ENCODE measurements at regions not wholly inside any gene's neighbourhood (a gene's known extent, or its start where the extent isn't known, plus 50 kb on each side); places are given as distances from the start of the nearest gene placed in this dataset.
"Not testable (repeated sequence)": the region's sequence is repeated elsewhere in the genome, so short reads cannot be mapped to it uniquely, and the experiment has no call there.

- DNase-seq (ENCODE audit: low read depth) = peak; percentile 36
Measured at GRCh38 chr7:131131746-131132431, 195.8 kb upstream of the MKLN1 start.

DNA sequence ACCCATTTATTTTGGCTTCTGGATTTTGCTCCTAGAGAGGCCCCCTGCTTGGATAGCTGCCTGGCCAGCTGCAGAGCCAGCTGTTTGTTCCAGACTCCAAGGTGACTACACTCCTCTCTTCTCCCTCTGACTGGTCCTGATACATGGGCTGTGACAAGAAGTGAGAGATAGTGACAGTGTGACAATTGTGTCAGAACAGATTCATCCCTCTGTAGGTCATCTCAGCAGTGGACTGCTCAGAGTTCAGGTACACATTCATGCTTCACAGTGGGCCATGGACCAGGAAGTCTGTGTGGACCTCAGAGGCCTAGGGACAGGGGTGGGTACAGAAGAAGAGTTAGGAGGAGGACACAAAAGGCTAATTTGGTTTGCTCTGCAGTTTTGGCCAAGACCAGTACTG is 188.2 kb upstream of the MKLN1 start:
- no peak for DNase-seq (ENCODE audit: low read depth)

DNA sequence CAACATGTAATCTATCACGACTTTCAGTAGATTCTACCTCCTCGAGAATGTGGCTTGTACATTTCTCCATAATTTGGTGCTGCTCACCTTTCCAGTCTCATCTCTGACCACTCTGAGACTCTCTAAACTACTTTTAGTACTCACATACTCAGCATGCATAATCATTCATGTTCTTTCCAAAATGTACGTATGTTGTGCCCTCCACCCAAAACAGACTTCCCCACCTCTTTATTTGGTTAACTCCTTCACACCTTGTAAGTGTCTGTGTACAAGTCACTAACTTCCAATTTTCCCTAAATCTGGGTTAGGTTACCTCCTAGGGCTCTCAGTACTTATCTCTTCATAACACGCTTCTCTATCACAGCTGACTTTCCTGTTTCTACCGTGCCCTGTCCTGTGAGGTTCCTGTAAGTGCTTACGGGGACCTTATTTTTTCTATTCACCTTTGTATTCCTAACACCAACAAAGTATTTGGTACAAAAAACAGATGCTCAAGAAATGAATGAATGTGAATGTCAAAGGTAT is 186.2 kb upstream of the MKLN1 start:
- no peak for DNase-seq (ENCODE audit: low read depth)

DNA sequence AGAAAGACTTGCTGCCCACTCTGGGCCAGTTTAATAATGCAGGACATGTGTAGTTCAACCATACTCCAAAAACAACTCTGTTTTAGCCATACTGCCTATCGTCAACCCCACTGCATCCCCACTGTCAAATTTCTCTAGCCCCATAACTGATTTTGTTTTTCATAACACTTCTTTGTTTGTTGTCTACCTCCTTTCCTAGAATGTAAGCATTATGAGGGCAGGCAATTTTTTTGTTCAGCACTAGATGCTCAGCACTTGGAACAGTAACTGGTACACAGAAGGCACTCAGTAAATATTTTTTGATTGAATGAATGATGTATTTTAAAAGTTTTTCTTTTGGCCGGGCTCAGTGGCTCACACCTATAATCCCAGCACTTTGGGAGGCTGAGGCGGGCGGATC is 183.8 kb upstream of the MKLN1 start:
- no peak for DNase-seq (ENCODE audit: low read depth)

- no peak for DNase-seq (ENCODE audit: low read depth)
Measured at GRCh38 chr7:131145026-131145425, 182.7 kb upstream of the MKLN1 start.

DNA sequence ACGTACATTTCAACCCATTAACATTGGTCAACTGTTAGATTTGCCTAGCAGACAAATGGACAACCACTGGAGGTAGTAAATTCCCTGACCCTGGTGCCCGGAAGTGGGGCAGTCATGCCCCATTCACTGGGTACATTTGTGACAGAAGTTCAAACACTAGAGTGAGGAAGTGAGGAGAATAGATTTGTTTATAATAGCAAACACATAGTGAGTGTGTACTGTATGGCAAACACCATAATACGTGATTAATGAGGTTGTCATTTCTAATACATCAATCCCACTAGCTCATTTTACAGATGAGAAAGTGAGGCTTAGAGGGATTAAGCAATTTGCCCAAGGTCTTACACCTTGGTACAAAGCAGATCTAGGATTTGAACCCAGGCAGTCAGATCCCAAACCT is 181.9 kb upstream of the MKLN1 start:
- no peak for DNase-seq (ENCODE audit: low read depth)

GRCh38 chr7:131147604-131148003 is 180.1 kb upstream of the MKLN1 start:
- DNase-seq (ENCODE audit: low read depth) = no peak

GRCh38 chr7:131148258-131148657 is 179.4 kb upstream of the MKLN1 start:
- no peak for DNase-seq (ENCODE audit: low read depth)

DNA sequence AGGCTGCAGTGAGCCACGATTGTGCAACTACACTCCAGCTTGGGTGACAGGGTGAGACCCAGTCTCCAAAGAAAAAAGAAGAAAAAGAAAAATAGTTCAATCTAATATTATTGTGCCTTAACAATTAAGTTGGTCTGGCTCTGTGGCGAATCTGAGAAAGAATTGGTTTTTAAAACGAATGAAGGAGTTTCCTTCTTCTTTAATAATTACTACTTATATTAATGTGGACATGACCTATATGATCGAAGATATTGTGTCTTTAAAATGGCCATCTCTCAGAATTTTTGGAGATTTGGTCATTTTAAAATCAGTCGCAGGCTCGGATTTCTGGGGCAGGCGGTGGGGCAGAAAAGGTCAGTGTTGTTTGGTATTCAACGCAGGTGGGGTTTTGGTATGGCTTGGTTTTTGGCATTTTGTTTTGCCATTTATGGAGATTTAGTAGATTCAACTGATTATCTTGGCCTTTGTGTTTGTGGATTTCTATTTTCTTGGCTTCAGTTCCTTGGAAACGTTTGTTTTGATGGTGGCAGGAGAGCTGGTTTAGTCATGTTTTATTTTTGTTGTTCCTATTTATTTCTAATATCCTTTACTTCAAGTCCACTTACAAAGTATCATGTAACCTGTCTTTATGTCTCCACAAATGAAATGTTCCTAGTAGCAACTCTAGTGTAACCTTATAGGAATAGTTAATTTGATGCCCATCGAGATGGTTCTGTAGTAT is 178.8 kb upstream of the MKLN1 start:
- DNase-seq (ENCODE audit: low read depth) = no peak

DNA sequence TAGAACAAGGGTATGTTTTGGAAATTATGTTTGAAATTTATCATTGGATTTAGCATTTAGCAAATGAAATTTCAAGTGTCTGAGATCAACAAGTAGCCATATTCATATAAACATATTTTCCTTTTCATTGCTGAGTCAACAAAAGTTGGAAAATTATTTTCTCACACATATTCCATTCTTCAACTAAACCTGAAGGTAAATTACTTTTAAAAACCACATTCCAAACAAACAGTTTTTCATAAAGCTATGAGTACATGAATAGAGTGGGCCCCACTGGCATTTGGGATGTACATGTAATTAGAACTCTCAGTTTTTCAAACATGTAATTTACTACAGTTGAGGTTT is 178.3 kb upstream of the MKLN1 start:
- DNase-seq (ENCODE audit: low read depth) = no peak

DNA sequence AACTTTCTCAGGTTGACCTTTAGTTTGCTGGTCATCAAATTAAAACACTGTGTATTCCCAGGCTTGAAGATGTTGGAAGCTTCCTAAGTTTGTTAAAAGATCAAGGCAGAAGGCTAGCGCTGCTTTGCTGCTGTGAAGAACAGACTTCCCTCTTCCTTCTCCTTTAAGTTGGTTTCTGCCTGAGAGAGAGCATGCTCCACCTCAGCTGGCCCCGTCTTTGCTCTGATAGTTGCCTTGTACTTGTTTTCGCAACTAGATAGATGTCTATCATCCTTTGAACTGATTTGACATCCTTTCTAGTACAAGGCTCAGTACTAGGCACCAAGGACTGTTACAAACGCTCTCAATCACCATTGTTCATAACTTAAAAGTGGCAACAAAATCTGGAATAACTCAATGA is 177.8 kb upstream of the MKLN1 start:
- DNase-seq (ENCODE audit: low read depth) = no peak

- no peak for DNase-seq (ENCODE audit: low read depth)
Measured at GRCh38 chr7:131151034-131151433, 176.6 kb upstream of the MKLN1 start.

DNA sequence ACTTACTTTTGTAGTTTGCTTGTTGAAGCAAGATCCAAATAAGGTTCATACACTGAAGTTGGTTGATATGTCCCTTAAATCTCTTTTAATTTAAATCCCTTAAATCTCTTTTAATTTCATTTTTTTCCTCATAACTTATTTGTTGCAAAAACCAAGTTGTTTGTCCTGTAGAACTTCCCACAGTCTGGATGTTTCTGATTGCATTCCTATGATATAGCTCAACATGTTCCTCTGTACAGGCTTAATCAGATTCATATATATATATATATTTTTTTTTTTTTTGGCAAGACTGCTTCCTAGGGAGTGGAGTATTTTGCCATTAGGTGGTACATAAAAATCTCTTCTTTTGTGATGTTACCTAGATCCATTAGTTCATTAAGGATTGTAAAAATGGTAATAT is 174.9 kb upstream of the MKLN1 start:
- DNase-seq (ENCODE audit: low read depth) = no peak

GRCh38 chr7:131154380-131154779 is 173.3 kb upstream of the MKLN1 start:
- DNase-seq (ENCODE audit: low read depth) = no peak

- peak; percentile 64 for DNase-seq (ENCODE audit: low read depth)
Measured at GRCh38 chr7:131157530-131158243, 170.0 kb upstream of the MKLN1 start.

GRCh38 chr7:131158244-131158636 is 169.4 kb upstream of the MKLN1 start:
- not testable (repeated sequence) for DNase-seq (ENCODE audit: low read depth)

- DNase-seq (ENCODE audit: low read depth) = peak; percentile 52
Measured at GRCh38 chr7:131159961-131160361, 167.7 kb upstream of the MKLN1 start.

DNA sequence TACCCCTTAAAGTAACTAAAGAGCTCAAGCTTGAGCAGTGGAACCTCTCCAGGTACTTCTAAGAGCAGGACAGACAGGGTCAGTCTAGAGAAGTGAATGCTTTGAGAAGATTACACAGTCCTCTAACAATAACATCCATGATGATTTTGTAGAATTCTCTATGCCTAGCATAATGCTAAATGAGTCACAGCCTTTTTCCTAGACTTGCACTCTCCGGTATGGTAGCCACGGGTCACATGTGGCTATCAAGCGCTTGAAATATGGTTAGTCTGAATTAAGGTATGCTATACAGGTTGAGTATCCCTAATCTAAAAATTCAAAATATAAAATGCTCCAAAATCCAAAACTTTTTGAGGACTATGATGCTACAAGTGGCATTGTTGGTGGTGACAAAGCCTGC is 166.6 kb upstream of the MKLN1 start:
- DNase-seq (ENCODE audit: low read depth) = no peak

DNA sequence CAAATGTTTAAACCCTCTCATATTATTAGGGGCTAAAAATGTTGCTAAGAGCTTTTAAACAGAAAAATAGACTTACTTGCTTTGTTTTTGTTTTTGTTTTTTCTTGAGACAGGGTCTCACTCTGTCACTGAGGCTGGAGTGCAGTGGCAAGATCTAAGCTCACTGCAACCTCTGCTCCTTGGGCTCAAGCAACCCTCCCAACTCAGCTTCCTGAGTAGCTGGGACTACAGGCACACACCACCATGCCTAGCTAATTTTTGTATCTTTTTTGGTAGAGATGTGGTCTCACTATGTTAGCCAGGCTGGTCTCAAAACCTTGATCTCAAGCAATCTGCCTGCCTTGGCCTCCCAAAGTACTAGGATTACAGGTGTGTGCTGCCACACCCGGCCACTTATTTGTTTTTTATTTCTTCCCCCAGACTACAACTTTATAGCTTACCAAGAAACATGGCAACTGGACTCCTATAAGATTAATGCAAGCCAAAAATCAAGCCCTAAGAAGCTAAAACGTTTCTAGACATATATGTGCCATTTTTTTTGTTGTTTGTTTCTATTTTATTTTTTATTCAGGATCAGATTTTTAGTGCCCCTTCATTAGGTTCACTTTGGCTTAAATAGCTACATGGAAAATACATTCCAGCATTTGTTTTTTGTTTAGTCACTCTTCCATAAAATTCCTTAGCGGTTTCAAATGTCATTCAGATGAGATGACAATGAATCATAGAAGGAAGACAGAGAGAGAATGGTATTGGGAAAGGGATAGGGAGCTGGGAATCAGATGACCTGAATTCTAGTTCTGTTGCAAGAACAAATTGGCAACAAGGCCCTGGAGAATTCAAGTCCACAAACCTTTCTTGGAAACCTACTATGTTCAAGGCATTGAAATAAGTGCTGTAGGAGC is 163.4 kb upstream of the MKLN1 start:
- peak; percentile 98 for DNase-seq (ENCODE audit: low read depth)

DNA sequence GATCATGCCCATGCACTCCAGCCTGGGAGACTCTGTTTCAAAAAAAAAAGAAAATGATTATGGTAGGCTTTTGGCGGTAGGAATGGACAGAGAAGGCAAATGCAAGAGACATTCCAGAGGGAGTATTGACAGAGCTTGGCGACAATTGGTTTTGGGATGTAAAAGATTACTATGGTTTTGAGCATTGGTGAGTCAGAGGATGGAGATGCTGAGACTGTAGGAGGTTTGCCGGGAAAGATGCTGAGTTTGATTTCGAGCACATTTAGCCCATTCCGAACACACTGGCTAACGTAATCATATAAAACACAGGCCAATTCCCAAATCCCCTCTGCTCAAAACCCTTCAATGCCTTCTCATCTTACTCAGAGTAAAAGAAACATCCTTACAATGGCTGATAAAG is 161.6 kb upstream of the MKLN1 start:
- DNase-seq (ENCODE audit: low read depth) = peak; percentile 25

- peak; percentile 58 for DNase-seq (ENCODE audit: low read depth)
Measured at GRCh38 chr7:131170440-131171271, 157.0 kb upstream of the MKLN1 start.
